ENCODE measurements at regions not wholly inside any gene's neighbourhood (a gene's known extent, or its start where the extent isn't known, plus 50 kb on each side); places are given as distances from the start of the nearest gene placed in this dataset.

GRCh38 chr9:115775659-115776058, 377.9 kb upstream of the PAPPA start:
- 34 to 47% methylated on average over 2 of the region's 2 CpGs for WGBS, 2 donors
- Histone ChIP-seq H3K27ac (no peak overlapping the region), H3K4me3 (no peak overlapping the region), H3K36me3 (no peaks in the 10 kb centered on the region), H3K27me3 (no peaks in the 10 kb centered on the region), H3K4me1 (no peaks in the 10 kb centered on the region), H3K9me3 (no peaks in the 10 kb centered on the region)
- TF ChIP-seq POLR2AphosphoS5 (IDR thresholded peaks at IDR 0.05) = no peak
- no peak for DNase-seq
- ATAC-seq (ENCODE audit: low FRiP score in 2 of 2) = no peak

GRCh38 chr9:115777610-115778009, 376.0 kb upstream of the PAPPA start:
- DNase-seq = no peak
- TF ChIP-seq CTCF (IDR thresholded peaks at IDR 0.05) = no peak
- no peak for TF ChIP-seq EP300 (IDR thresholded peaks at IDR 0.05)
- no peak for TF ChIP-seq POLR2AphosphoS5 (IDR thresholded peaks at IDR 0.05)
- TF ChIP-seq POLR2A (IDR thresholded peaks at IDR 0.05) = no peak
- 65 to 88% methylated on average over 2 of the region's 2 CpGs for WGBS, 2 donors

GRCh38 chr9:115781070-115781736, 372.4 kb upstream of the PAPPA start:
- ATAC-seq (ENCODE audit: low FRiP score in 2 of 2) (no peak), DNase-seq (no peak)
- TF ChIP-seq POLR2A (IDR thresholded peaks at IDR 0.05) (no peak), EP300 (IDR thresholded peaks at IDR 0.05) (no peak), CTCF (IDR thresholded peaks at IDR 0.05) (no peak), POLR2AphosphoS5 (IDR thresholded peaks at IDR 0.05) (no peak)
- WGBS, 2 donors = 67 to 71% methylated on average over 4 of the region's 4 CpGs
- no peaks in the 10 kb centered on the region for H3K4me1 ChIP-seq
- H3K36me3 ChIP-seq = no peaks in the 10 kb centered on the region
- H3K4me3 ChIP-seq = no peak overlapping the region
- H3K27ac ChIP-seq = no peak overlapping the region
- no peaks in the 10 kb centered on the region for H3K27me3 ChIP-seq
- no peaks in the 10 kb centered on the region for H3K9me3 ChIP-seq

More at GRCh38 chr9:115777610-115778009, 376.0 kb upstream of the PAPPA start:
- H3K36me3 ChIP-seq = no peaks in the 10 kb centered on the region
- no peak overlapping the region for H3K4me3 ChIP-seq
- no peaks in the 10 kb centered on the region for H3K4me1 ChIP-seq
- no peak for ATAC-seq (ENCODE audit: low FRiP score in 2 of 2)
- no peak overlapping the region for H3K27ac ChIP-seq
- H3K27me3 ChIP-seq = no peaks in the 10 kb centered on the region
- no peaks in the 10 kb centered on the region for H3K9me3 ChIP-seq

GRCh38 chr9:115786321-115786720, 367.3 kb upstream of the PAPPA start:
- Histone ChIP-seq H3K4me1 (no peaks in the 10 kb centered on the region), H3K27me3 (no peaks in the 10 kb centered on the region), H3K4me3 (no peak overlapping the region), H3K27ac (no peak overlapping the region), H3K36me3 (no peaks in the 10 kb centered on the region), H3K9me3 (no peaks in the 10 kb centered on the region)
- no peak for TF ChIP-seq POLR2AphosphoS5 (IDR thresholded peaks at IDR 0.05)
- WGBS, 2 donors = 54 to 56% methylated on average over 2 of the region's 2 CpGs
- no peak for ATAC-seq (ENCODE audit: low FRiP score in 2 of 2)
- DNase-seq = no peak

GRCh38 chr9:115790520-115790919, 363.1 kb upstream of the PAPPA start:
- Histone ChIP-seq H3K4me3 (no peak overlapping the region), H3K27ac (no peak overlapping the region), H3K27me3 (no peaks in the 10 kb centered on the region), H3K36me3 (no peaks in the 10 kb centered on the region), H3K9me3 (no peaks in the 10 kb centered on the region), H3K4me1 (no peaks in the 10 kb centered on the region)
- 76 to 80% methylated on average over 6 of the region's 6 CpGs for WGBS, 2 donors
- TF ChIP-seq EP300 (IDR thresholded peaks at IDR 0.05) (no peak), CTCF (IDR thresholded peaks at IDR 0.05) (no peak), POLR2A (IDR thresholded peaks at IDR 0.05) (no peak), POLR2AphosphoS5 (IDR thresholded peaks at IDR 0.05) (no peak)
- DNase-seq (no peak), ATAC-seq (ENCODE audit: low FRiP score in 2 of 2) (no peak)

- H3K27ac ChIP-seq = no peak overlapping the region
- ATAC-seq (ENCODE audit: low FRiP score in 2 of 2) (no peak), DNase-seq (no peak)
- 59 to 76% methylated on average over 1 of the region's 1 CpG for WGBS, 2 donors
- TF ChIP-seq POLR2AphosphoS5 (IDR thresholded peaks at IDR 0.05) (no peak), EP300 (IDR thresholded peaks at IDR 0.05) (no peak), POLR2A (IDR thresholded peaks at IDR 0.05) (no peak), CTCF (IDR thresholded peaks at IDR 0.05) (no peak)
- H3K36me3 ChIP-seq = no peaks in the 10 kb centered on the region
- no peak overlapping the region for H3K4me3 ChIP-seq
- no peaks in the 10 kb centered on the region for H3K4me1 ChIP-seq
- no peaks in the 10 kb centered on the region for H3K9me3 ChIP-seq
- H3K27me3 ChIP-seq = no peaks in the 10 kb centered on the region
Measured at GRCh38 chr9:115794921-115795475, 358.6 kb upstream of the PAPPA start.

Data from upper lobe of left lung (tissue), 6 donors.